Suprapubic skin (tissue), 4 donors: ENCODE measurements at regions not wholly inside any gene's neighbourhood (a gene's known extent, or its start where the extent isn't known, plus 50 kb on each side); places are given as distances from the start of the nearest gene placed in this dataset.

Experiments used
- DNase-seq, 2 donors: peaks; one replicate each; pipeline ENCODE4 v3.0.0-alpha.2; 2019; ENCODE audit warnings: low spot score in 2 of 2
- H3K27ac ChIP-seq: fragments of 200-600 bp; sonication (generic); one replicate; pipeline ENCODE4 v1.5.1; 2019
- H3K27me3 ChIP-seq: fragments of 200-600 bp; sonication (generic); one replicate; pipeline ENCODE4 v1.5.1; 2019
- H3K36me3 ChIP-seq: fragments of 200-600 bp; sonication (generic); one replicate; pipeline ENCODE4 v1.5.1; 2019
- H3K4me1 ChIP-seq: fragments of 200-600 bp; sonication (generic); one replicate; pipeline ENCODE4 v1.5.1; 2019
- H3K4me3 ChIP-seq: fragments of 200-600 bp; sonication (generic); one replicate; pipeline ENCODE4 v1.5.1; 2019; ENCODE audit warnings: mild to moderate bottlenecking
- H3K9me3 ChIP-seq: fragments of 200-600 bp; sonication (generic); one replicate; pipeline ENCODE4 v1.5.1; 2019
- CTCF ChIP-seq, 2 donors: fragments of 200-600 bp in 1 of 2; fragments of 450-650 bp in 1 of 2; sonication (generic) in 1 of 2; IDR thresholded peaks; one replicate each; pipeline ENCODE4 v1.5.1; 2016 to 2019; ENCODE audit warnings: antibody characterized with exemption in 2 of 2, mild to moderate bottlenecking in 1 of 2, moderate library complexity in 1 of 2
- EP300 ChIP-seq: sonication (generic); formaldehyde crosslinking; IDR thresholded peaks from one replicate; pipeline ENCODE4 v1.6.1; 2017; ENCODE audit warnings: antibody characterized with exemption
- POLR2A ChIP-seq, 2 donors: fragments of 450-650 bp; IDR thresholded peaks; one replicate each; pipeline ENCODE4 v1.6.1; 2017; ENCODE audit warnings: antibody characterized with exemption in 2 of 2, mild to moderate bottlenecking in 2 of 2, moderate library complexity in 2 of 2
- POLR2AphosphoS5 ChIP-seq, 3 donors: sonication (generic); formaldehyde crosslinking; IDR thresholded peaks; one replicate each; pipeline ENCODE4 v1.6.1; 2017; ENCODE audit warnings: antibody characterized with exemption in 3 of 3
- WGBS: methylation state at CpG from one replicate; pipeline ENCODE4 v1.1.5; 2018; 5-methylcytosine and 5-hydroxymethylcytosine counted together

DNA sequence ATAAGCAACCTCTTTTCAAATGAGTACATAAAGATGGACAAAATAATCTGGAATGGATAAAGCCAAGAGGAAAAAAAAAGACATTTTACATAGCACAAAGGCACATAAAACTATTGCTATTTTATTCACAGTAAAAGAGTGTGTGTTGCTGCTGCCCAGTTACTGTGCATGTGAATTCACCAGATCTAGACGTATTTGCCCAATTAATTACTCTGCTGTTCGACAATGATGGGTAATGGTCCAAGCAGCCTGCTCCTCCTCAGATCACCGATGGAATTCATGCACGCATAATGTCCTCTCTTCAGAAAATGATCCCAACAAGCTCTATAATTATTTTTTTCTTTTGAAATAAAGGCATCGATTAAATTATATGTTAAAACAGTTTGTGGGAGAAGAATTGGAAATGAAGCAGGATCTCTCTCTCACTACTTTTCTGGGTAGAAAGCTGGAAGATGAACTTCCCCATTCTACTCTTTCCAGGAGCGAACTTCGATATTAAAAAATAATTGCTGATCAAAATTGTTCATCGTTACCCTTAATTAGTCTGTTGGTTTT, 357.4 kb upstream of the CCNH start:
- Histone ChIP-seq H3K9me3 (no peaks in the 10 kb centered on the region), H3K4me1 (no peaks in the 10 kb centered on the region), H3K4me3 (no peak overlapping the region), H3K27me3 (peaks cover 15% of the 10 kb centered on the region), H3K27ac (no peak overlapping the region), H3K36me3 (no peaks in the 10 kb centered on the region)
- 87% methylated on average over 8 of the region's 8 CpGs for WGBS
- TF ChIP-seq EP300 (no peak), CTCF (IDR thresholded peaks at IDR 0.05) (no peak), POLR2A (IDR thresholded peaks at IDR 0.05) (no peak), POLR2AphosphoS5 (IDR thresholded peaks at IDR 0.05) (no peak)
- DNase-seq = no peak

DNA sequence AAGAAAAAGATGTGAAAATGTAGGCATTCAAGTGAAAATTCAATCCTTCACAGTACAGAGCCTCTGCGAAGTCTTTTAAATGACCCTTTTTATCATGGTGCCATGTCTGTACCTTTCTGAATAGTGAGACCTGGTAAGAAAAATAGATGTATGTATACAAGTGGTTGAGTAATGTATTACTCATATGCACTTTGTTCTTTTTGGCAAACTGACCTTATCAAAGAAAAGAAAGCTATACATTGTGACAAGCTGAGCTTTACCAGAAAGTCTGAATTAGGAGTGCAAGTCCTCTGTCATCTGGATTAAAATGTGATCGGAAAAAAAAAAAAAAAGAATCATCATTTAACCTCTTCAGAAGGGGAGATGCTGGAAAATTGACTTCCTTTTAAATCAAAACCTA, 356.4 kb upstream of the CCNH start:
- H3K27me3 ChIP-seq = peaks cover 18% of the 10 kb centered on the region
- no peak overlapping the region for H3K27ac ChIP-seq
- DNase-seq = no peak
- H3K9me3 ChIP-seq = no peaks in the 10 kb centered on the region
- no peaks in the 10 kb centered on the region for H3K36me3 ChIP-seq
- H3K4me1 ChIP-seq = no peaks in the 10 kb centered on the region
- TF ChIP-seq POLR2A (IDR thresholded peaks at IDR 0.05) (no peak), EP300 (no peak), POLR2AphosphoS5 (IDR thresholded peaks at IDR 0.05) (no peak), CTCF (IDR thresholded peaks at IDR 0.05) (no peak)
- WGBS = 83% methylated on average over 2 of the region's 2 CpGs
- H3K4me3 ChIP-seq = no peak overlapping the region

DNA sequence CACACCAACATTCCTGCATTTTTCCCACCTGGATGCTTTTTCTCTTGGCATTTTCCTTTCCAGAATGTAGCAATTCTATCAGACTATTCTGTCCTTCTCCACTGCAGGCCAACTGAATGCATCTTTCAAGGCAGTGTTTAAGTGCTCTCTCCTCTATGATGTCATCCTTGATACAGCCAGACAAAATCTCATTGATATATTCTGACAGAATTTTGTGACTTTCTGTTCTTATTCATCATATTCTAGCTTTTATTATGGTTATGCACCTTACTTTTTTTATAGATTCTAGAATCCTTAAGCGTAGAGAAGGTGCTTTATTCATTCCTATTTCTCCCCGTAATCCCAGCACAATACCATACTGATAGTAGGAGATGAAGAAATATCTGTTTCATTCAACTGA, 355.5 kb upstream of the CCNH start:
- H3K9me3 ChIP-seq = no peaks in the 10 kb centered on the region
- no peak for DNase-seq
- peaks cover 18% of the 10 kb centered on the region for H3K27me3 ChIP-seq
- TF ChIP-seq EP300 (no peak), POLR2AphosphoS5 (IDR thresholded peaks at IDR 0.05) (no peak), POLR2A (IDR thresholded peaks at IDR 0.05) (no peak), CTCF (IDR thresholded peaks at IDR 0.05) (no peak)
- H3K27ac ChIP-seq = no peak overlapping the region
- H3K4me1 ChIP-seq = no peaks in the 10 kb centered on the region
- no peak overlapping the region for H3K4me3 ChIP-seq
- H3K36me3 ChIP-seq = no peaks in the 10 kb centered on the region
- 90% methylated on average over 2 of the region's 2 CpGs for WGBS

DNA sequence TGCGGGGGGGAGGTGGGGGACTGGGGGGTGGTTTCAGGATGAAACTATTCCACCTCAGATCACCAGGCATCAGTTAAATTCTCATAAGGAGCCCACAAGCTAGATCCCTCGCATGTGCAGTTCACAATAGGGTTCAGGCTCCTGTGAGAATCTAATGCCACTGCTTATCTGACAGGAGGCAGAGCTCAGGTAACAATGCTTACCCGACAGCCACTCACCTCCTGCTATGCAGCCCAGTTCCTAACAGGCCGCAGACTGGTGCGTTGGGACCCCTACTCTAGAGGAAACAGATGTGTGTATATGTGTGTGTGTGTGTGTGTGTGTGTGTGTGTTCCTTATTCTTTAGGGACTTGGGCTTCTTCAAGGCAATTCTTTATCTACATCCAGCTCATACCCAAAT, 352.3 kb upstream of the CCNH start:
- H3K27me3 ChIP-seq = peaks cover 3% of the 10 kb centered on the region
- WGBS = 57% methylated on average over 5 of the region's 5 CpGs
- no peak for DNase-seq

DNA sequence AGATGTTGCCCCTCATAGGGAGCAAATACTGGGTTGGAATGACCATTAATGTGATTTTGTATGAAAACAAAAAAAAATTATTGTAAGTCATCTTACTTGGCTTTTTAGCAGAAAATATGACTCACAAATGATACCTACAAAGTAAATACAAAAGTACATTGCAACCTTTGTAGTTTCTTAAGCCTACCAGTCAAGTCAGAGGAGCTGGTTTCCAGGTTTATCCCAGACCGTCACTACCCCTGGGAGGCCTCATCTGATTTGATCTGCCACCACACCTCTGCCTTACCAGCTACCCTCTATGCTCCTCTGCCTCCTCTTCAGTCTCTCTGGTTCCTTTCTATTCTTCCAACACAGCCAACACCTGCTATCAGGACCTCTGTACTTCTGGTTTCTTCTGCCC, 349.9 kb upstream of the CCNH start:
- Histone ChIP-seq H3K4me1 (no peaks in the 10 kb centered on the region), H3K4me3 (no peak overlapping the region), H3K9me3 (no peaks in the 10 kb centered on the region), H3K36me3 (no peaks in the 10 kb centered on the region), H3K27me3 (peaks cover 2% of the 10 kb centered on the region), H3K27ac (no peak overlapping the region)
- TF ChIP-seq EP300 = no peak
- no peak for TF ChIP-seq POLR2AphosphoS5 (IDR thresholded peaks at IDR 0.05)
- TF ChIP-seq CTCF (IDR thresholded peaks at IDR 0.05) = no peak
- TF ChIP-seq POLR2A (IDR thresholded peaks at IDR 0.05) = no peak
- 50% methylated on average over 1 of the region's 1 CpG for WGBS
- DNase-seq = no peak

More for the DNA sequence above, 352.3 kb upstream of the CCNH start:
- no peak overlapping the region for H3K27ac ChIP-seq
- H3K4me1 ChIP-seq = no peaks in the 10 kb centered on the region
- H3K36me3 ChIP-seq = no peaks in the 10 kb centered on the region
- TF ChIP-seq CTCF (IDR thresholded peaks at IDR 0.05) (no peak), EP300 (no peak), POLR2A (IDR thresholded peaks at IDR 0.05) (no peak), POLR2AphosphoS5 (IDR thresholded peaks at IDR 0.05) (no peak)
- no peak overlapping the region for H3K4me3 ChIP-seq
- no peaks in the 10 kb centered on the region for H3K9me3 ChIP-seq
